ENCODE measurements at regions not wholly inside any gene's neighbourhood (a gene's known extent, or its start where the extent isn't known, plus 50 kb on each side); places are given as distances from the start of the nearest gene placed in this dataset.

DNA sequence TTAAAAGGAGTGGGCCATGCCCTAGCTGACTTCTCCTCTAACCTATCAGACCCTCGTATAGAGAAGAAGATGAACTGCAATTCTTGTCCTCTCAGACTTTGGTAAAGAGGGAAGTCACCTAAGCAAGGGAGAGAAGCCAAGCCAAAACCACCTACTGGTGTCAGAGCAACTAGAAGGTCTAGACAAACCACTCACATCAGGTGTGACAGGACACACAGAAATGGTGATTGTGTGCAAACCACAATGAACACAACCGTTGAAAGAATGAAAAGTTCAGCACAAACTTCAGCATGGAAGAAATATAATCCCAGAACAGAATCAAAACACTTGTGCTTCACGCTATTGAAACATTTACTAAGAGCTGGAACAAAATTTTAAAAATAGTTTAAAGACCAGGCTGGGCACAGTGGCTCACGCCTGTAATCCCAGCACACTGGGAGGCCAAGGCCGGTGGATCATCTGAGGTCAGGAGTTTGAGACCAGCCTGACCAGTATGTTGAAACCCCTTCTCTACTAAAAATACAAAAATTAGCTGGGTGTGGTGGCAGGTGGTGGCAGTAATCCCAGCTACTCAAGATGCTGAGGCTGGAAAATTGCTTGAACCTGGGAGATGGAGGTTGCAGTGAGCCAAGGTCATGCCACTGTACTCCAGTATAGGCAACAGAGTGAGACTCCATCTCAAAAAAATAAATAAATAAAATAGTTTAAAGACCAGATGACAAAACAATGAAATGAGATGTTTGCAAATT lies 56.2 kb upstream of the NTF3 start:
- DNase-seq (ENCODE audit: low spot score in 2 of 2) = no peak
- H3K4me3 Mint-ChIP-seq = no peak overlapping the region
- H3K27me3 Mint-ChIP-seq = peaks cover 2% of the 10 kb centered on the region
- no peak for ATAC-seq (ENCODE audit: low read depth)
- H3K27ac Mint-ChIP-seq = no peak overlapping the region
- no peaks in the 10 kb centered on the region for H3K4me1 Mint-ChIP-seq
- no peaks in the 10 kb centered on the region for H3K36me3 Mint-ChIP-seq
- peaks cover 1% of the 10 kb centered on the region for H3K9me3 Mint-ChIP-seq

DNA sequence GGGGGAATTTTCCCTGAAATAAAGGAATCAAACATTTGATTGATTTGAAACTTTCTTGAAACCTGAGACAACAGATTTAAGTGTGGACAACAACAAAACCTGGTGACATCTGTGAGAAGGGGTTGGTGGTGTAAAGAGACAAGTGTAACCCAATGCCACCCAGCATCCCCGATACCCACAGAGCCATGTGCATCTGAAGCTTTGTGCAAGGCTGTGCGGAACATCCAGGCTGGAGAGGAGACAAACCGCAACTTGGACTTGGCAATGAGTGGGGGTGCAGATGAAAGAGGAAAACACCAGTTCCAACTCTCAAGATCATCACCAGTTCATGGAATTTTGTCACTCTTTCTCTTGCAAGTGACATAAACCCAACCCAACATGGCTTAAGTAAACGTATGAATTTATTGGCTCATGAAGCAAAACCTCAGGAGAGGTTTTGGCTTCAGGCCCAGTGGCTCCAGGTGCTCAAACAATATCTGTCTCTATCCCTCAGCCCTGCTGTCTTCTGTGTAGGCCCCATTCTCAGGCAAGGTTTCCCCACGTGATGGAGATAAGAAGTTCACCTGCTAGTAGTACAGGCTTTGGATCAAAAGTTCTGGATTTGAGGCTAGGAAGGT lies 55.2 kb upstream of the NTF3 start:
- no peak overlapping the region for H3K4me3 Mint-ChIP-seq
- no peak for DNase-seq (ENCODE audit: low spot score in 2 of 2)

DNA sequence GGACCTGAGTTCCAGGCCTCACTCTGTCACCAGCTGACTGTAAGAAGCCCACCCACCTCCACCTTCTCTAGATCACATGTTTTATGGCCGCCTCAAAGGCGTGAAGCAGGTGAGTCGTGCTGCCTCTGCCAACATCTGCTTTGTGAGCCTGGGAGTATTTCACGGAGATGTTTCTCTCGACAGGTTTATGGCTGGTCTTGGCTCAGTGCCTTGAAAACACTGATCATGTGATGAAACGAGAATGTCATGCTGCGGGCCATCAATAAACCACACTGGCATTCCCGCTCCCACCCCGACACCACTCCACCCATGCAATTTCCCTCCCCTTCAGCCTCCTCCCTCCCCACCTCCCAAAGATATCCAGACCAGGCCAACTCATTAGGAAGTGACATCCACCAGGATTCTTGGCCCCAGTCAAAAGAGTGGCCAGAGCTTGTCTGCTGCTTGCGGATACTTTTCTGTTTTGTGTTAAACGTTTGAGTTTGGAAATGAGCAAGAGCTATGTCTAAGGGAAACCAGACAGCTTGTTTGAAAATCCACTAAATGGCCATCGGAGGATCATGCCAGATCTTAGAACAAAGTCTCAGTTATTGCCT lies 53.8 kb upstream of the NTF3 start:
- no peak overlapping the region for H3K4me3 Mint-ChIP-seq

More for the DNA sequence above, 55.2 kb upstream of the NTF3 start:
- H3K4me1 Mint-ChIP-seq = no peaks in the 10 kb centered on the region
- no peak overlapping the region for H3K27ac Mint-ChIP-seq
- H3K36me3 Mint-ChIP-seq = no peaks in the 10 kb centered on the region
- peaks cover 2% of the 10 kb centered on the region for H3K27me3 Mint-ChIP-seq
- no peak for ATAC-seq (ENCODE audit: low read depth)
- peaks cover 1% of the 10 kb centered on the region for H3K9me3 Mint-ChIP-seq

DNA sequence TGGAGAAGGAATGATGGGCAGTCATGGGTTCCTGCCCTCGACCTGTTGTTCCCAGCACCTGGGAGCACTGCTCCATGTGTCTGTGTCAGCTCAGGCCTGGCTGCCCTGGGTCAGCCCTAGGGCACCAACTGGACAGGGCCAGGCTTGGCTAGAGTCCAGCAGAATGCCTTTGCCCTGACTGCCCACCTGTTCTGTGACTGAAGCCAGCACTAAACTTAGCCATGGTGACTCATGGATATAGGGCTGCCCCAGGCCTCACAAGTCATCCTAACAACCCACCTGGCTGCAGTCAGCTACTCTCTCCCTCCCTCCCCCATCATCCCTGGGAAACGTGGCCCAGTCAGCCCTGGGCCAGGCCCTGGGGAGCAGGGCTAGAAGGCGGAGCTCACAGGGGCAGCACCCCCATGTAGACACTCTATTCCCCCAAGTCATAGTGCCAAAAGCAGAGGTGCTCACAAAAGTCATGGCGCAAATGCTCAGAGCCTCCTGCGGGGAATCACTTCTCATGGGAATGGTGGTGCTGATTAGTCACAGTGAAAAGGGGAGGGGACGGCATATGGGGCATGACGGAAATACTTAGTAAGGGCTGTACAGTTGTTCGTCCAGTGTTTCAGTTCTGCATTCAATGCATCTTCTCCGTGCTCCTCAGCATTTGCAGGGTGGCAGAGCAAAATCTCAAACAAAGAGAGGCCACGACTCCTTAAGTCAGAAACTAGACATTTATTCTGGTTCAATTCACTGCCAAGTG lies 52.0 kb upstream of the NTF3 start:
- Mint-ChIP-seq H3K36me3 (no peaks in the 10 kb centered on the region), H3K9me3 (no peaks in the 10 kb centered on the region), H3K27me3 (peaks cover 4% of the 10 kb centered on the region), H3K4me3 (no peak overlapping the region), H3K27ac (no peak overlapping the region), H3K4me1 (no peaks in the 10 kb centered on the region)
- ATAC-seq (ENCODE audit: low read depth) = no peak
- DNase-seq (ENCODE audit: low spot score in 2 of 2) = no peak

More for the DNA sequence above, 53.8 kb upstream of the NTF3 start:
- Mint-ChIP-seq H3K36me3 (no peaks in the 10 kb centered on the region), H3K9me3 (no peaks in the 10 kb centered on the region), H3K27ac (no peak overlapping the region), H3K4me1 (no peaks in the 10 kb centered on the region), H3K27me3 (peaks cover 4% of the 10 kb centered on the region)
- DNase-seq (ENCODE audit: low spot score in 2 of 2) = no peak
- no peak for ATAC-seq (ENCODE audit: low read depth)
